ENCODE measurements at regions not wholly inside any gene's neighbourhood (a gene's known extent, or its start where the extent isn't known, plus 50 kb on each side); places are given as distances from the start of the nearest gene placed in this dataset.

- ChIA-PET POLR2A (ENCODE audit: unreplicated experiment) (no interaction called here), CTCF (interaction anchor here (0.5 kb wide), 1 partner anchor 20 kb away, joined by 4 read pairs; no protein-coding TSS in a partner anchor)
- Histone ChIP-seq H3K4ac (ENCODE audit: low read depth, low read length) (no peak overlapping the region), H2AFZ (replicated peaks; ENCODE audit: low read length, poor library complexity) (no peak overlapping the region), H2BK120ac (ENCODE audit: low read depth, low read length) (no peak overlapping the region), H3K56ac (ENCODE audit: extremely low read depth, insufficient read depth, low read length) (no peak overlapping the region), H3K27ac (ENCODE audit: insufficient read depth, low read length) (no peak overlapping the region), H2BK5ac (ENCODE audit: low read depth, low read length, poor library complexity, severe bottlenecking) (no peak overlapping the region), H3K23ac (ENCODE audit: low read depth, low read length) (no peak overlapping the region), H3K9ac (ENCODE audit: low read depth, low read length) (no peak overlapping the region), H2AK5ac (ENCODE audit: low read depth, low read length) (no peak overlapping the region), H3K36me3 (ENCODE audit: control insufficient read depth, insufficient read depth, low read length) (no peaks in the 10 kb centered on the region), H3K14ac (replicated peaks; ENCODE audit: low read depth, low read length) (no peak overlapping the region), H3K79me1 (ENCODE audit: low read depth in 1 of 2, low read length in 2 of 2) (no peaks in the 10 kb centered on the region), H3K27me3 (ENCODE audit: control insufficient read depth, insufficient read depth, low read length) (no peaks in the 10 kb centered on the region), H2BK20ac (ENCODE audit: low read depth, low read length) (no peak overlapping the region), H4K91ac (ENCODE audit: insufficient read depth, low read depth, low read length) (no peak overlapping the region), H3K9me1 (ENCODE audit: insufficient read depth, low read length) (no peaks in the 10 kb centered on the region), H4K8ac (ENCODE audit: low read depth in 2 of 2, low read length in 2 of 2) (no peak overlapping the region), H2BK15ac (ENCODE audit: low read depth, low read length) (no peak overlapping the region), H3K4me3 (ENCODE audit: insufficient read depth, low read depth, low read length) (no peak overlapping the region), H3K4me2 (ENCODE audit: low read depth, low read length) (no peak overlapping the region), H3K18ac (ENCODE audit: low read depth, low read length) (no peak overlapping the region), H2AK9ac (replicated peaks; ENCODE audit: low read depth, low read length, poor library complexity) (no peak overlapping the region), H3K9me3 (ENCODE audit: control insufficient read depth, insufficient read depth, low read length) (no peaks in the 10 kb centered on the region), H4K5ac (ENCODE audit: low read depth, low read length) (no peak overlapping the region), H4K20me1 (ENCODE audit: insufficient read depth, low read length) (no peaks in the 10 kb centered on the region), H3K4me1 (ENCODE audit: control insufficient read depth, insufficient read depth, low read length) (no peaks in the 10 kb centered on the region)
- ATAC-seq (ENCODE audit: low read depth), result no peak
- TF ChIP-seq FOS (IDR thresholded peaks at IDR 0.05; ENCODE audit: low read depth, low read length), result no peak
- no peak for TF ChIP-seq MXI1 (IDR thresholded peaks at IDR 0.05; ENCODE audit: borderline replicate concordance, low read depth, low read length)
- TF ChIP-seq, protein P1, sequence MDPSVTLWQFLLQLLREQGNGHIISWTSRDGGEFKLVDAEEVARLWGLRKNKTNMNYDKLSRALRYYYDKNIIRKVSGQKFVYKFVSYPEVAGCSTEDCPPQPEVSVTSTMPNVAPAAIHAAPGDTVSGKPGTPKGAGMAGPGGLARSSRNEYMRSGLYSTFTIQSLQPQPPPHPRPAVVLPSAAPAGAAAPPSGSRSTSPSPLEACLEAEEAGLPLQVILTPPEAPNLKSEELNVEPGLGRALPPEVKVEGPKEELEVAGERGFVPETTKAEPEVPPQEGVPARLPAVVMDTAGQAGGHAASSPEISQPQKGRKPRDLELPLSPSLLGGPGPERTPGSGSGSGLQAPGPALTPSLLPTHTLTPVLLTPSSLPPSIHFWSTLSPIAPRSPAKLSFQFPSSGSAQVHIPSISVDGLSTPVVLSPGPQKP (IDR thresholded peaks at IDR 0.05; ENCODE audit: borderline replicate concordance, low read depth, low read length), result no peak
- TF ChIP-seq, protein P2, sequence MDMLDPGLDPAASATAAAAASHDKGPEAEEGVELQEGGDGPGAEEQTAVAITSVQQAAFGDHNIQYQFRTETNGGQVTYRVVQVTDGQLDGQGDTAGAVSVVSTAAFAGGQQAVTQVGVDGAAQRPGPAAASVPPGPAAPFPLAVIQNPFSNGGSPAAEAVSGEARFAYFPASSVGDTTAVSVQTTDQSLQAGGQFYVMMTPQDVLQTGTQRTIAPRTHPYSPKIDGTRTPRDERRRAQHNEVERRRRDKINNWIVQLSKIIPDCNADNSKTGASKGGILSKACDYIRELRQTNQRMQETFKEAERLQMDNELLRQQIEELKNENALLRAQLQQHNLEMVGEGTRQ (IDR thresholded peaks at IDR 0.05; ENCODE audit: low read depth, low read length), result no peak
- TF ChIP-seq RCOR1 (IDR thresholded peaks at IDR 0.05; ENCODE audit: insufficient replicate concordance, low read length), result no peak
- no peak for TF ChIP-seq CHD1 (IDR thresholded peaks at IDR 0.05; ENCODE audit: low read depth, low read length)
- TF ChIP-seq POLR2A (IDR thresholded peaks at IDR 0.05; ENCODE audit: low read depth, low read length), result no peak
- no peak for TF ChIP-seq NFE2L2 (IDR thresholded peaks at IDR 0.05; ENCODE audit: low read depth, low read length)
- TF ChIP-seq SMC3 (IDR thresholded peaks at IDR 0.05; ENCODE audit: low read depth, low read length), result no peak
- TF ChIP-seq RFX5 (IDR thresholded peaks at IDR 0.05; ENCODE audit: low read depth, low read length), result no peak
- no peak for TF ChIP-seq MAZ (IDR thresholded peaks at IDR 0.05; ENCODE audit: borderline replicate concordance, low read depth, low read length)
- TF ChIP-seq RAD21 (IDR thresholded peaks at IDR 0.05; ENCODE audit: low read length), result no peak
- no peak for TF ChIP-seq MAFK (IDR thresholded peaks at IDR 0.05; ENCODE audit: low read depth, low read length)
- dilution Hi-C loops (cut with HindIII; ENCODE audit: low sequenced_read_pairs, unreplicated experiment) (no loop called here), in situ Hi-C loops (cut with MboI; ENCODE audit: low sequenced_read_pairs) (no loop called here), intact Hi-C loops (cut with micrococcal nuclease) (no loop called here)
- no TSS peak for BruUV-seq (replicated peaks)
- WGBS, 2 experiments (ENCODE audit: extremely low coverage in 2 of 2, insufficient read length in 1 of 2), result no CpG with 5 or more reads among the region's 4 CpGs
- no peak for DNase-seq
These were observed 1388.0 kb downstream of the EFNB2 start for GRCh38 chr13:105147461-105147860.

Measured in IMR-90 (cell line).